Activated CD4-positive, alpha-beta T cell treated with anti-CD3 and anti-CD28 coated beads, Interleukin-2, amount 50 U/mL, for 1 hour (primary cell): ENCODE measurements at regions not wholly inside any gene's neighbourhood (a gene's known extent, or its start where the extent isn't known, plus 50 kb on each side); places are given as distances from the start of the nearest gene placed in this dataset.

ENCODE experiments used
- DNase-seq: peaks from one replicate; pipeline ENCODE4 v3.0.0-alpha.2; 2020

DNA sequence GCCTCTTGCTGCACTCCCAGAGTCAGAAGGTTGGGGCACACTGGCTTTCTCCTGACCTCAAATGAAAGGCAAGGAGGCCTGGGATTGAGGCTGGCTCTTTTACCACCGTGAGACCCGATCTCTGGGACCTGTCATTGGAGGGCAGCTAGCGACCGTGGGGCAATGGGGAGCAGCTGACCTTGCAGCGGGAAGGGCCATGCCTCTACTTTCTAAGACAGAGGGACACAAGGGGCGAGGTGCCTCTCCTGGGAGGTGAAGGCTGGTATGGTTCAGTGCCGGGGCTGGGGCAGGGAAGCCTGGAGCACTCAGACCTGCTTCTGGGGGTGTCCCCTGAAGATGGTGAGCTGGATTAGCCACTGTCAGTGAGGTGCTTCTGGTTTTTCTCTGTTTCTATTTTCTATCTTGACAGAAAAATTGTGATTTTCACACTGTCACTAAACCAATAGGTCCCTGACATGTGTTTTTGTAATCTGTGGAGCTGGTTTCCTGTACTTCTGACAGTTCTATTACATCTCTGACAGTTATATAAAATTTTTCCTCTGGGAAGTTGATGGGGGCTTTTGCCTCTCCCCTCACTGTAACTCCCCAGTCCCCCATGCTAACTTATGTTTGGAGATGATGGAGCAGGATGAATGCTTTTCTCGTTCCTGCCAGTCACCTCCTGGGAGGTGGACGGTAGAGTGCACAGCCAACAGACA is 340.8 kb downstream of the RPS24 start:
- DNase-seq: no peak

DNA sequence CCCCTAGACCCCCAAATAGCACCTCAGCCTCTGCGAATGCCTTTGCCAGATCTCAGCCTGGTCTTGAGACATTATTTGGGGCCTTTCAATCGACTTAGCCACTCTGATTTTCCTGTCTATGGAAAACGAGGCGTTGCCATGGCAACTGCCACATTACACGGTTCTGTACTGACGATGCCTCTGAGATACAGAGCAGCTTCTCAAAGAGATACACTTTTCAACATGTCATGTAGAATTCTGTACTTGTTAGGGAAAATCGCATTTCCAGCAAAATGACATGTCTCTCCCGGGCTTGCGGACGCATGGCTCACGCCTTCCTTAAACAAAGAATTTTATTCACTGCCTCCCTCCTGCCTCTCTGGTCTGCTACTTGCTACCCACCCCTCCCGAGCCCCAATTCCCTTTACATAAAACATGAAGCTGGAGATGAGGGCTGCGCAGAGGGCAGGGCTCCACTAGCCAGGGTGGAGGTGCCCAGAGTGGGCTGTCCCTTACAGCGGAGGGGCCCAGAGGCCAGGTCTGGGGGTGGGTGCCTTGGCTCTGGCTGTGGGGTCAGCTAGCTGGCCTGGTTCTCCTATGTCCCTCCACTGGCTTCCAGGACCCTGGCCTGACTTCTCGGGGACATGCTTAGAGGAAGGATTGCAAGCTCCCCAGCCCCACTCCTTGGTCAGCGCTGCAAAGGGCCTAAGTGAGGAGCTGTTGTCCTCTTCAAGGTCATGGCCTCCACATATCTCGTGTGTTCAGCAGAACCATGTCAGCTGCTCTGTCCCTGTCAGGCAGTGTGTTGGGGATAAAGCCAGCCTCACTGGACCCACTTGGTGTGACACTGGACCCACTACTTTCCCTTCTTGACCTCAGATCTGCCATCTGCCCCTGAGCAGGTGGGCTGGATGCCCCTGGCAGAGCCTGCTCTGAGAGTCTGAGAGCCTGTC is 342.5 kb downstream of the RPS24 start:
- no peak for DNase-seq

DNA sequence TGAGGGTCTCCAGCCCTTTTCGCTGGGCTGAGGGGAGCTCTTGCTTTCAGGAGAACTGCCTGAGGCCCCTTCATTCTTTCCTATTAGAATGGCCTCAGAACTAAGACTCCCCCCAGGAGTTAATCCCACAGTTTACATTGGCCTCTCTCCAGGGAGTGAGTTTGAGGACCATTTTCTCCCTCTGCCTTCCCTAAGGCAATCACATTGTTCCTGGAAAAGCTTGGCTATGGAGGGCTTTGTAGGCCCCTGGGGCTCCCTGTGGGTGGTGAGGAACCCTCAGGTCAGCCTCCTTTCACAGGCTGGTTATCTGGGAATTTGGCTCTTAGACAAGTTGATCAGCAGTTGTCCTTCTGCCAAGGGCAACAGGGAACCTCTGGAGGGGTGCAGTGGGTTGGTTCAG is 343.7 kb downstream of the RPS24 start:
- DNase-seq: no peak

DNA sequence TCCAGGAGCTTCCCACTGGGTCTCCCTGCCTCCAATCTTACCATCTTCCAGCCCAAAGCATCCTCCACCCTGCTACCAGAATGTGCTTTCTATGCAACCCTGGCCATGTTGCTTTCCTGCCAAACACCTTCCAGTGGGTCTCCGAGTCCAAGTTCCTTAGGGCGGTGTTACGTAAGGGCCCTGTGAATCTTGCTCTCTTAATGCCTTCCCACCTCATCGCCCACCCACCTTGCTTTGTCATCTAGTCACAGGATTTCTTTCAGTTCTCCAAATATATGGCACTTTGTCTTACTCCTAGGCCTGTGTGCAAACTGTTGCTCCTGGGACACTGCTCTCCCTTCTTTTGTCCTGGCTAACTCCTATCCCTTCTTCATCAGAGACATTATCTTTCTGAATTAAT is 344.5 kb downstream of the RPS24 start:
- DNase-seq: no peak

DNA sequence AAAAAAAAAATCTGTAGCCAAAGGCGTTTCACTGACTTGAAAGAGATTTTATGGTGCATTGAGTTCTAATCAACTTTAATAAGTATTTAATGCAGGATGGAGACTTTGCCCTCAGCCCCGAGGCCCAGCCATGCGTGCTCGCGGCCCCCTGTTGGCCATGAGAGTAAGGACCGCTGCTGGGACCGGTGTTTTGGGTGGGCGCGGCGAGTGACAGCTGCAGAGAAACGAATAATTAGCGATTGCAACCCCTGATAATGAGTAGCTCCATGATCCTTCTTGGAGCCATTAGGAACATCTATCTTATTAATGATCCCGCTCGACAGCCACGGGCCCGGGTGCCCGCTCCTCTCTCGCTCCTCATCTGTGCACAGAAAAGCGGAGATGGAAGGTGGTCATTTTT is 347.4 kb downstream of the RPS24 start:
- no peak for DNase-seq

DNA sequence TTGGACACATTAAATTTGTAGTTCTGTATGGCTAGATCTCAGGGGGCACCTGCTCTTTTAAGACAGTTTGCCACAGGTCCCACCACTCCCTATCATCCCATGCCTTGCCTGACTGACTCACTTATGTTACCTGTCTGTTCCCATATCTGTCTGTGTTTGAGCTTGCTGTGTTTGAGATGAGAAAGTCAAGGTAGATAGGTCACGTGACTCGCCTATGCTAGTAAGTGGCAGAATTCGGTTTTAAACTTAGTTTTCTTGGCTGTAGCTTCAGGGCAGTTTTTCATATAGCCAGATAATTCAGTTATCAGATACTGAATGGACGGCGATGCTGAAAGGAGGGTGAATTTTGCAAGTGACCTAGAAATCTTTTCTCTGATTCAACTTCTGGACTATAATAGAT is 348.4 kb downstream of the RPS24 start:
- DNase-seq: no peak

DNA sequence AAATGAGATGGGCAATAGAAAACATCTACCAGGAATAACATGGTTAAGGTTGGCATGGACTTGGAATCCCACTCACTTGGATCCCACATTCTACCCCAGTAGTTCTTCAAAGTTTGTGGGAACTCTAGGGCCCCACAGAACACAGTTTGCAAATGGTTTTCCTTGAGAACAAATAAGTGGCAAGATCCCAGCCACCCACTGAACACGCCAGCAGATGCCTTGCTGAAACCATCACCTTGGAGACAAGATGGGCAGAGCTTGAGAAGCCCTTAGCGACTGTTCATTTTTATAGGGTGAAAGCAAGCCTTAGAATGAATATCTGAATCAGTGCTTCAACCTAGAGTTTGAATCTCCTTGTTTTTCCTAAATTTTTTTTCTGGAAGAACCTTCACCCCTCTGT is 349.1 kb downstream of the RPS24 start:
- DNase-seq: no peak

DNA sequence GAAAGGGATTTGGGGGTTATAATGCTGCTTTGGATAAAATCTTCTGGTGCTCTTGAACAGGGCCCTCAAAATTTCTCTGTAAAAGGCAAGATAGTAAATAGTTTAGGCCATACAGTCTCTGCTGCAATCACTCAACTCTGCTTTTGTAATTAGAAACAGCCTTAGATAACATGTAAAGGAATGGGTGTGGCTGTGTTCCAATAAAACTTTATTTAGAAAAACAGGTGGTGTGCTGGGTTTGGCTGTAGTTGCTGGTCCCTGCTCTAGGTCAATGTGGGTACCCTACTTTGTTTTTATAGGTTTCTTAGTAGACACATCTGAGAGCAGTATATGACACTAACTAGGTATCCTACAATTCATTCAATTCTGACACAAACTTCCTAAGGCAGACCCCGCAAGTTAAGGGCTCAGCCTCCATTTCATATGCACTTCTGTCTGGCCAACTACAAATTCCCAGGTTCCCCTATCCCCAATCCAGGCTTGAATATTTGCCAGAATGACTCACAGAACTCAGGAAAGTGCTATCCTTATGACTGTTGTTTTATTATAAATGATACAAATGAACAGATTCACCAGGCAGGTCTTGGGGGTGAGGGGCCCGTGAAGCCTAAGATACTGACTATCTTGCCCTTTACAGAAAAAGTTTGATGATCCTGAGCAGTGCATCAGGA is 349.9 kb downstream of the RPS24 start:
- DNase-seq: no peak

DNA sequence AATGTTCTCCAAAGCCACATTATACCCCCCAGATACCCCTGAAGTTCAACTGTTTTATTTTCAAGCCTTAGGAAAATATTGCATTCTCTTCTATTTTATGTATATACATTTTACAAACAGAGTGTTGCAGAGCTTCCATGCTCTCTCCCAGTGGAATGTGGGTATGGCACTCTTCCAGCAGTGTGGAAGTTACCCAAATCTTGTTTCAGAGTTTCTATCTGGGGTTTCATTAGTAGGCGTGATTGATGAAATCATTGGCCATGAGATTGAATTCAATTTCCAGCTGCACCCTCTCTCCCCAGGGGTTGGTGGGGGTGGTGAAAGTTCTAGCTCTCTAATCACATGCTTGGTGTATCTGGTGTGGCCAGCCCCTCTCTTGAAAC is 350.4 kb downstream of the RPS24 start:
- DNase-seq: no peak

DNA sequence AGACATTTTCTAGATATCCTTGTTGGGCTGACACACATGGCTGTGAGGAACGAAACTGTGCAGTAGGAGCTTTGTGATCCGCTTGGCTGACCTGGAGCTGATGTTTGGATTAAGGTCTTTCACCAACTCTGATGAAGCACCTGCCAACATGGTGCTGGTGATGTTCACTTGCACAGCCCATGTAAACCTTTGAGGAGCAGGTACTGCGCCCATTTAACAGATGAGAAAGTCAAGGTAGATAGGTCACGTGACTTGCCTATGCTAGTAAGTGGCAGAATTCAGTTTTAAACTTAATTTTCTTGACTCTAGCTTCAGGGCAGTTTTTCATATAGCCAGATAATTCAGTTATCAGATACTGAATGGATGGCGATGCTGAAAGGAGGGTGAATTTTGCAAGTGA is 351.9 kb downstream of the RPS24 start:
- DNase-seq: no peak

DNA sequence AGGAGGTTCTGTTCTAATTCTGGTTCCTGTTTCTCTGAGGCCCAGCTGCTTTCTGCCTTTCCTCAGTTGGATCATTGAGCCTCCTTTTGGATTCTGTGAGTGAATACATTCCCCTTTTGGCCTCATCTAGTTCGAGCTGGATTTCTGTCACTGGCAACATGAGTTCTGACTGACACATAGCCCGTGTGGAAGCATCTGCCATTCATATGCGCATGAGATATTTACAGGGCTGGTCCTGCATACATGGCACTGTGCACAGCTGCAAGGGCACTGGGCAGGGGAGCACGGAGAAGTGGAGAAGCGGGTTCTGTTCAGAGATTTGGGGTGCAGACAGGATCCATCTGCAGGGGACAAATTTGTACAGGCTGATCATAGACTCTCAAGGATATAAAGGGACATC is 352.8 kb downstream of the RPS24 start:
- DNase-seq: no peak

DNA sequence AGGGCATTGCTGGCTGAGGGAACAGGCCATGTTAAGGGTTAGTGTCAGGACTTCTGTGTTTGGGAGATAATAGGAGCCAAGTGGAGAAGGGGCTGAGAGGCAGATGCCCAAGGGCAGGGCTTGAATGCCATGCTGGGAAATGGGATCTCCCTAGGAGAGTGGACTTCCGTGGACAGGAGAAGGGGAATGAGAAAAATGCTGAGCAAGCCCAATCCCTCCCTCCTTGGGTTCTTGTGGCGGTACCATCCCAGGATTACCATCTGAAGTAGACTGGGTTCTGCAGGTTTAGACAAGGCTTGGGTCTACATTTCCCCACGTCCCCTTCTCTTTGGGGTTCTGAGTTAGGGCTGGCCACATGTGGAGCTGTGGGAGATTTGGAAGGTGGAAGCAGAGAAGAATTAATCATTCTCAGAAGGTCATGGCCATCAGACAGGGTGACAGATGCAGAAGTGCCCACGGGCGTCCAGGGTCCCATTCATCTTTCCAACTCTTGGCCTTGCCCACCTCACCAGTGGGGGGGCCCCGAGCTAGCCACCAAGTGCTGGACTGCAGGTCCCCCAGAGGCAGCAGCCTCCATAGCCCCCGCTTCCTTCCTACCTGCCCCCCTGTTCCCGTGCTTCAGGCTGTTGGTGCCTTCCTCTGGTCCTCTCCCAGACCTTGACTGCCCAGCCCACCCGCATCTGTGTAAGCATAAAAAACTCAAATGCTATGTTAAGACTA is 354.8 kb downstream of the RPS24 start:
- no peak for DNase-seq

DNA sequence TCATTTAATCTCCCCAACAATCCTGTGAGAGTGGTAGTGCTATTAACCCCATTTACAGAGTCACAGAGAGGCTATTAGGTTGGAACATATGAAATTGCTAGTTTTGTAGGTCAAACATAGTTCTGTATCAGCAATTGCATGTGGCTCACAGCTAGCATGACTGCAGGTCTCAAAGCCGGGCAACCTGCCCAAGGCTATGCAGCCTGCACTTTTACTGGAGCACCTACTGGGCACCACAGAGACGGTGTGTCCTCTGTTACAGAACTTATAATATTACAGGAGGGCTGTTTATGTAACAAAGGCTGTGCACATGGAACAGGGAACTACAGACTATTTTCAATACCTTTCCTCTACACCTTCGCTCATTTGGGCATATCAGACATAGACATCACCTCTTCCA is 355.8 kb downstream of the RPS24 start:
- DNase-seq: no peak

DNA sequence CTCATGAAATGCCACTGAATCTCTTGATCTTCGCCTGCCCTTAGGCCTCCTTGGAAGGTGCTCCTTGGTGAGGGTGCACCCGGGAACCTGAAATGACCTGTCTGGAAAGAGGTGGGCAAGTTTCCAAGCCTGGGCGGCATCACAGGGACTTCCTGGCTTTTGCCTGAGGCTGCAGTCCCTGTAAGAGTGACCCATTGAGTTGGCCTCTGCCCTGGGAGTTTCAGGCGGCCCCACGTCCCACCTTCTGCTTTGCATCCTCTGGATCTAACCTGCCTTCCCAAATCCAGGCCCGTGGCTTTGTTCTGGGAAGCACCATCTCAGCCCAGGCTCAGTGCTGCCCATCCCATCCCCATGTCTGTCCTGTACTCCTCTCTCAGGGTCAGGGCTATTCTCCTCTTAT is 356.4 kb downstream of the RPS24 start:
- DNase-seq: no peak

DNA sequence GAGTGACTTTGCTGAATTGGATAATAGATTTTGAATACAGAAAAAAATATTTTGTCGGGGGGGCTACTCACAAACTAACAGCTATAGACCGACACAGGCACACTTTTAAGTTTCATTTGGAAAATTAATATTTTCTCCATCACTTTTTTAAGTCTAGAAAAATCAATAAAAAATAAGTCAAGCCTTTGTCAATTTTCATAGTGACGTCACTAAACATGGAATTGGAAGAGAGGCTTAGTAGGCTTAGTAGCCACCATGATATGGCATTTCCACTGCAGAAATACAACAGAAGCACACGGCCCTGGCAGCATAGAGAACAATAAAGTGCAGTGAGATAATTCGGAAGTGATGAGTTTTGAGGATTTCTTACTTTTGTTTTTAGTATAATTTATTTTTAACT is 357.2 kb downstream of the RPS24 start:
- no peak for DNase-seq

DNA sequence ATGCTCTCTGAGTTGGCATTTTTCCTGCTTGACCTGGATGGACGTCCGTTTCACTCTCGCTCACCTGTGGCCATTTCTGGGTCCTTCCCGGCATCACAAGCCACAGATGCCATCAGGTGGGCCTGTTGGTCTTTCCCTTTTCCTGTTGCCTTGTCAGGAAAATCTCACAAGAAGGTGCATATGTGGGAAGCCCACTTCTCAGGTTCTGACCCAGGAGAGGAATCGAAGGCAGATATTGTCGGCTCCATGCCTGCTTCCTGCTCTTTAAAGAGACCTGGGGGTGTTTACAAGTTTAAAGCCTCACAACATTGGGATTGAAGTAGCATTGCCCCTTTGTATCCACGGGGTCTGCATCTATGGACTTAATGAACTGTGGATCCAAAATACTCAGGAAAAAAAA is 357.9 kb downstream of the RPS24 start:
- DNase-seq: no peak

DNA sequence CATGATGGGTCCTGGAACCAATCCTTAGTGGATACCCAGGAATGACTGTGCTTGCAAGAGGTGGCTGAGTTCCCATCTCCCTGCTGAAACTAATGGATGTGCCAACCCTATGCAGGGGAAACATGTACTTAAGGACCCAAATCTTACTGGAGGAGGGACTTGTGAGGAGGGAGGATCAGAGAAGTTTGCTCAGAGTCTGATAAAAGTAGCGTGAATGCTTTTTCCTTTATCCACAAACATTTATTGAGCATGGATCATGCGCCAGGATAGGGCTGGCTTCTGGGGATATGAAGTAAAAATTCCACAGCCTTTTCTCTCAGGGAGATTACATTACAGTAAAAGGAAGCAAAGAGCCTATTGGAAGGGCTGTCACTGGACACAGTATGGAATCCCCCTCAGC is 358.5 kb downstream of the RPS24 start:
- DNase-seq: no peak

DNA sequence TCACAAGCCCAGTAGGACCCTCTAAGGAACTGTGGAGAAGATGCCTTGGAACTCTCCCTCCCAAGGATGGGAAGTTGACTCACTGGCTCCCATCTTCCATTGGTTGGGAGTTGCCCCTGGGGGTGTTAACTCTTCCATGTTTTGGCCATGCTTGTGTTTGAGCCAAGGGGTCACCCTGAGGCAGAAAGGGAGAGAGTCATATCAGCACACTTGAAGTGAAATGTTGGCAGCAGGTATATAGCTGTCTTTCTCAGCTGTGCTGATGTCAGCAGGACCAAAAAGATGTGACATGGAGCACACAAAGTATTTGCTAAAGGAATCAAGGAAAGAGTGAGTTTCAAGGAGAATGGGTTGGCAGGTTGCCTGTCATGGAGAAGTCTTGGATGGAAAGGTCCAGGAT is 359.4 kb downstream of the RPS24 start:
- DNase-seq: no peak

DNA sequence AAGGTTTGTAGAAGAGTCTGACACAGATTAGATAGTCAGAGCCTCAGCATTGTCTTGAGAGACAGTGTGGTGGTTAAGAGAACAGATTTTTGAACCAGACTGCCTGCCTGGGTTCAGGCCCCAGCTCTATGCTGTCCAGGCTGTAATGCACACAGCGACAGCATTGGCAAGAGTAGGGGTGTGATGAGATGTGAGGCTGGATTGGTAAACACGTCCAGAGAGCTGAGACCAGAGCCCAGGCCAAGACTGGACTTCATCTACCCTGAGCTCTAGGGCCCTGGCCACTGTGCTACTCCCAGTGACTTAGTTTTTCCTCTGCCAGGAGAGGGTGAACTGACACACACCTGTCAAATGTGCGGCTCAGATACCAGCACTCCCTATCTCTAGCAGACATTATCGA is 360.4 kb downstream of the RPS24 start:
- no peak for DNase-seq

DNA sequence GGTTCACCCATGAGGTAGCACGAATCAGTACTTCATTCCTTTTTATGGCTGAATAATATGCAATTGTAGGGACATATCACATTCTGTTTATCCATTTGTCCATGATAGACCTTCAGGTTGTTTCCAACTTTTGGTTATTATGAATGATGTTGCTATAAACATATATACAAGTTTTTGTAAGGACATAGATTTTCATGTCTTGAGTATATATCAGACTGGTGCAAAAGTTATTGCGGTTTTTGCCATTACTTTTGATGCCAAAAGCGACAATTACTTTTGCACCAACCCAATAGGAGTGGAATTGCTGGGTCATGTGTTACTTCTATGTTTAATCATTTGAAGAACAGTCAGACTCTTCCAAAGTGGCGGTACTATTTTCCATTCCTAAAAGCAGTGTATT is 361.5 kb downstream of the RPS24 start:
- DNase-seq: no peak

DNA sequence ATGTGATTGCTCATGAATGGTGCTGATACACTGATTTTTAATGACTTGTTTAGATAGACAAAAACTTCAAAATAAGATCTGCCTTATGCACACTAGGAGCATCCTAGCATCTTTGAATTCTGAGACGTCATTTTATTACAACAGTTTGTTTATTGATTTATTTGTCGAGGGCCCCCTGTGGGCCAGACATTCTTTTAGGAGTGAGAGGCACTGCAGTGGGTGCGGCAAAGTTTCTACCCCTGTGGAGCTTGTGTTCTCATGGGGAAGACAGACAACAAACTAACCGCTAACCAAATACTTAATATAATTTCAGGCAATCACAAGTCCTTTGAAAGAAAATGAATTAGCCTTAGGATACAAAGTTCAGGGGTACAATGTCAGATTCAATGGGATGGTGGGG is 363.1 kb downstream of the RPS24 start:
- no peak for DNase-seq

DNA sequence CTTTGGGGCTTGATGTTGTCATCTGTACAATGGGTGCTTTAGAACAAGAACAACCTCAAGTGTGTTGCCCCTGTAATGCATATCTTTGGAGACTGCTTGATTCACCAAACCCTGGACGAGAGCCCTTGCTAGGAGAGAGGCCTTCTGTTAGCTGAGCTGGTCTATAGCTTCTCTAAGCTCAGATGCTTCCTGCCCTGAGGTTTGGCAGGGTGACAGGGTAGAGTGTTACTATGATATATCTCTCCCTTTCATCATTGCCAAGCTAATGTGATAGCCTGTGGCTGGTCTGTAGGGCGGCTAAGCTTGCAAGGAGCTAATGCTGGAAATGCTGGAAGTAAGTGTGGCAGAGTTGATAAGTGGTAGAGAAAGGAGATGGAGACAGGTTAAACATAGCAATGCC is 364.1 kb downstream of the RPS24 start:
- no peak for DNase-seq

DNA sequence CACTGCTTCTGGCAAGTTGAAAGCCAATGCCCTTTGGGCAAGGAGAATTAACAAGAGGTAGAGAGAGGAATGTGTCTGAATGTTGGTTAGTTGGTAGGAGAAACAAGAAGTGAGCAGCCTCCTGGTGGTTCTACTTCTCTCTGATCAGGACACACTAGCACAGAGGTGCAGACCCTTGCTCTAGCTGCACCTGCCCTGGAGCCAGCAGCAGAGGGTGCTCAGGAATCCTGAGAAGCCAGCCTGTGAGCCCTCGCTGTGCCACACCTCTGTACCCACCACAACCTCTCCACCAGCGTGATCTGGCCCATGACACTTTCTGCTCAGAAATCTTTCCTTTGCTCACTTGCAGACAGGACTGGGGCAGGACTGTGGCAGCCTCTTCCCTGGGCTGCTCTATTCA is 364.7 kb downstream of the RPS24 start:
- DNase-seq: no peak
